ENCODE measurements at regions not wholly inside any gene's neighbourhood (a gene's known extent, or its start where the extent isn't known, plus 50 kb on each side); places are given as distances from the start of the nearest gene placed in this dataset.
"Not testable (repeated sequence)": the region's sequence is repeated elsewhere in the genome, so short reads cannot be mapped to it uniquely, and the experiment has no call there.

GRCh38 chrX:115357326-115358120 lies 68.0 kb downstream of the LUZP4 start:
- DNase-seq (ENCODE audit: low read depth in 2 of 2), result no peak

GRCh38 chrX:115359508-115359907 lies 70.0 kb downstream of the LUZP4 start:
- DNase-seq (ENCODE audit: low read depth in 2 of 2), result not testable (repeated sequence)

- no peak for DNase-seq (ENCODE audit: low read depth in 2 of 2)
These were observed 70.8 kb downstream of the LUZP4 start for GRCh38 chrX:115360220-115360781.

GRCh38 chrX:115362334-115363095 lies 73.0 kb downstream of the LUZP4 start:
- DNase-seq (ENCODE audit: low read depth in 2 of 2), result no peak

GRCh38 chrX:115363372-115363771 lies 73.9 kb downstream of the LUZP4 start:
- DNase-seq (ENCODE audit: low read depth in 2 of 2), result no peak

- no peak for DNase-seq (ENCODE audit: low read depth in 2 of 2)
These were observed 74.4 kb downstream of the LUZP4 start for GRCh38 chrX:115363897-115364296.

GRCh38 chrX:115364670-115365069 lies 75.2 kb downstream of the LUZP4 start:
- no peak for DNase-seq (ENCODE audit: low read depth in 2 of 2)

GRCh38 chrX:115366535-115366934 lies 77.0 kb downstream of the LUZP4 start:
- DNase-seq (ENCODE audit: low read depth in 2 of 2), result no peak

- no peak for DNase-seq (ENCODE audit: low read depth in 2 of 2)
These were observed 77.9 kb downstream of the LUZP4 start for GRCh38 chrX:115367455-115367854.

- DNase-seq (ENCODE audit: low read depth in 2 of 2), result no peak
These were observed 78.4 kb downstream of the LUZP4 start for GRCh38 chrX:115367951-115368350.

- no peak for DNase-seq (ENCODE audit: low read depth in 2 of 2)
These were observed 79.4 kb downstream of the LUZP4 start for GRCh38 chrX:115368876-115369275.

GRCh38 chrX:115372152-115372551 lies 82.6 kb downstream of the LUZP4 start:
- DNase-seq (ENCODE audit: low read depth in 2 of 2), result no peak

GRCh38 chrX:115373308-115373707 lies 83.8 kb downstream of the LUZP4 start:
- no peak for DNase-seq (ENCODE audit: low read depth in 2 of 2)

- DNase-seq (ENCODE audit: low read depth in 2 of 2), result no peak
These were observed 89.0 kb downstream of the LUZP4 start for GRCh38 chrX:115378471-115378870.

GRCh38 chrX:115387327-115387726 lies 97.8 kb downstream of the LUZP4 start:
- no peak for DNase-seq (ENCODE audit: low read depth in 2 of 2)

- DNase-seq (ENCODE audit: low read depth in 2 of 2), result no peak
These were observed 99.4 kb downstream of the LUZP4 start for GRCh38 chrX:115388879-115389278.

- DNase-seq (ENCODE audit: low read depth in 2 of 2), result no peak
These were observed 100.6 kb downstream of the LUZP4 start for GRCh38 chrX:115390078-115390477.

GRCh38 chrX:115392031-115392430 lies 102.5 kb downstream of the LUZP4 start:
- DNase-seq (ENCODE audit: low read depth in 2 of 2), result no peak

GRCh38 chrX:115392871-115393270 lies 103.4 kb downstream of the LUZP4 start:
- DNase-seq (ENCODE audit: low read depth in 2 of 2), result no peak

GRCh38 chrX:115393271-115393670 lies 103.8 kb downstream of the LUZP4 start:
- no peak for DNase-seq (ENCODE audit: low read depth in 2 of 2)

GRCh38 chrX:115394806-115395205 lies 105.3 kb downstream of the LUZP4 start:
- not testable (repeated sequence) for DNase-seq (ENCODE audit: low read depth in 2 of 2)

- DNase-seq (ENCODE audit: low read depth in 2 of 2), result no peak
These were observed 109.8 kb downstream of the LUZP4 start for GRCh38 chrX:115399306-115399705.

- no peak for DNase-seq (ENCODE audit: low read depth in 2 of 2)
These were observed 111.4 kb downstream of the LUZP4 start for GRCh38 chrX:115400960-115401359.
